Adrenal gland (tissue), 9 donors: ENCODE measurements at regions not wholly inside any gene's neighbourhood (a gene's known extent, or its start where the extent isn't known, plus 50 kb on each side); places are given as distances from the start of the nearest gene placed in this dataset.

Source experiments
- DNase-seq, 7 donors: peaks; one replicate each; pipeline ENCODE4 v3.0.0-alpha.2; 2019 to 2020
- H3K27ac ChIP-seq, 5 donors: fragments of 200-600 bp; sonication (generic) in 4 of 5; 1 replicate in 3 of 5; 2 replicates in 2 of 5; pipeline versions ENCODE4 v1.5.1 to v1.8.0; 2016 to 2020; ENCODE audit warnings: mild to moderate bottlenecking in 1 of 5
- H3K27me3 ChIP-seq: fragments of 200-600 bp; 2 replicates; pipeline ENCODE4 v1.8.0; 2021
- H3K36me3 ChIP-seq, 2 donors: fragments of 200-600 bp; replicated peaks in 1 of 2; 1 replicate in 1 of 2; 2 replicates in 1 of 2; pipeline versions ENCODE4 v1.5.1 to v1.8.0; 2018 to 2022
- H3K4me1 ChIP-seq, 2 donors: fragments of 200-600 bp; replicated peaks in 1 of 2; 1 replicate in 1 of 2; 2 replicates in 1 of 2; pipeline versions ENCODE4 v1.5.1 to v1.8.0; 2018 to 2021
- H3K4me3 ChIP-seq, 4 donors: fragments of 200-600 bp; sonication (generic) in 3 of 4; one replicate each; pipeline ENCODE4 v1.5.1; 2016 to 2018
- H3K9me3 ChIP-seq, 3 donors: fragments of 200-600 bp; sonication (generic) in 1 of 3; replicated peaks in 1 of 3; 1 replicate in 2 of 3; 2 replicates in 1 of 3; pipeline versions ENCODE4 v1.5.1 to v1.8.0; 2016 to 2021
- CTCF ChIP-seq, 6 experiments: fragments of 450-650 bp in 4 of 6; fragments of 200-600 bp in 2 of 6; sonication (generic) in 1 of 6; IDR thresholded peaks; 1 replicate in 5 of 6; 2 replicates in 1 of 6; pipeline versions ENCODE4 v1.5.1 to v1.8.0; 2016 to 2021; ENCODE audit warnings: antibody characterized with exemption in 6 of 6, mild to moderate bottlenecking in 2 of 6, moderate library complexity in 1 of 6
- POLR2A ChIP-seq, 2 donors: fragments of 450-650 bp; IDR thresholded peaks; one replicate each; pipeline ENCODE4 v1.6.1; 2017; ENCODE audit warnings: antibody characterized with exemption in 2 of 2, mild to moderate bottlenecking in 2 of 2, moderate library complexity in 1 of 2
- WGBS, 4 donors: extraction: QIAGEN DNeasy Blood & Tissue Kit in 2 of 4; methylation state at CpG; one replicate each; pipeline versions ENCODE4 v1.1.5 to v1.1.7; 2013 to 2017; 5-methylcytosine and 5-hydroxymethylcytosine counted together
- intact Hi-C, 2 donors: fragments of 100-400 bp; cut with DNase I; formaldehyde crosslinking; loops; one replicate each; pipeline versions ENCODE4 v1.14.1 to v1.15.0; 2022 to 2023
- donor health status: healthy with polysubstance abuse.
- donor health status: Bipolar disorder and iron deficiency.
- donor health status: DM: yes; HTN: yes; CAD: no.
- donor health status: DM: no; HTN: no; CAD: no.
- donor health status: DM: no; HTN: no; CAD: no.

DNA sequence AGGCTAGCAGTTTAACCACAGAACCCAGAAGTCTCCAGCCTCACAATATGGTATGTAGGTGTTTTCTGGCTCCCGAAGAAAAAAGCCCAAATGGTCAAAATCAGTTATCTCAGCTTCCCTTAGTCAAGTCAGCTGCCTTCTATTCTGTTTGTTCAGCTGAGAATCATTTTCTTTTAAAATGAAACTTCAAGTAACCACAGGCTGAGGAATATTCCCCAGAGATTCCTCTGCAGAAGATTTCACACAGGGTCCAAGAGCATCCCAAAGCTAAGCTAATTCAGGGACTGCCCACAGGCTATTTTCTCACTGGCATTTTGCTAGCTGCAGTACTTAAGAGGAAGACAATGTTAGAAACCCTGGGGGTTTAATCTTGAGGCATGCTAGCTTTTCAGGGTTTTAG, 977.0 kb upstream of the CHORDC1 start:
- intact Hi-C loops = no loop called here
- H3K36me3 ChIP-seq = no peaks in the 10 kb centered on the region

DNA sequence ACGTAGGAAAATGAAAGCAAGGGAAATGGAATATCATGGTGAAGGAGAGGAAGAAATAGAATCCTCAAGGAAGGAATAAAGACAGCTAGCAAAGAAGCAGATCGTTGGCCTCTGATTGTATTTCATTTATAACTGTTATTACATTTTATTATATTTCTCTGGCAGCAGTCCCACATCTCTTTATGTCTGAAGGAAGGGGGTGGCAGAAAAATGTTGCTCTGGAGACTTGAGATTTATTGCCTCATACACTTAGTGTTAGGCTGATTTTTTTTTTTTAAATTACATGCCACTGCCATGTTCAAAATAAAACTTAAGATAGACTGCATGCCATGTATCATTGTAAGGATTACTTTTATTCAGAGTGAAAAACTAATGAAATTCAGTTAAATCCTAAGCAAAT, 971.7 kb upstream of the CHORDC1 start:
- Histone ChIP-seq H3K36me3 (no peaks in the 10 kb centered on the region), H3K4me3 (no peak overlapping the region), H3K4me1 (no peaks in the 10 kb centered on the region), H3K9me3 (no peaks in the 10 kb centered on the region), H3K27ac (no peak overlapping the region), H3K27me3 (no peaks in the 10 kb centered on the region)
- 41 to 48% (median 46%) methylated on average over 2 of the region's 2 CpGs for WGBS, 4 donors
- TF ChIP-seq CTCF (IDR thresholded peaks at IDR 0.05) (no peak), POLR2A (IDR thresholded peaks at IDR 0.05) (no peak)
- no peak for DNase-seq
- intact Hi-C loops = no loop called here

More for the DNA sequence above, 977.0 kb upstream of the CHORDC1 start:
- H3K4me3 ChIP-seq = no peak overlapping the region
- H3K27ac ChIP-seq = no peak overlapping the region
- no peaks in the 10 kb centered on the region for H3K27me3 ChIP-seq
- no peak for DNase-seq
- no peaks in the 10 kb centered on the region for H3K4me1 ChIP-seq
- 45 to 76% (median 70%) methylated on average over 1 of the region's 1 CpG for WGBS, 4 donors
- TF ChIP-seq CTCF (IDR thresholded peaks at IDR 0.05) = no peak
- TF ChIP-seq POLR2A (IDR thresholded peaks at IDR 0.05) = no peak
- H3K9me3 ChIP-seq = no peaks in the 10 kb centered on the region

- 87 to 90% (median 88%) methylated on average over 6 of the region's 6 CpGs for WGBS, 4 donors
- no peaks in the 10 kb centered on the region for H3K27me3 ChIP-seq
- intact Hi-C loops = no loop called here
- TF ChIP-seq CTCF (IDR thresholded peaks at IDR 0.05) (no peak), POLR2A (IDR thresholded peaks at IDR 0.05) (no peak)
- H3K4me3 ChIP-seq = no peak overlapping the region
- H3K4me1 ChIP-seq = no peaks in the 10 kb centered on the region
- no peaks in the 10 kb centered on the region for H3K9me3 ChIP-seq
- no peak for DNase-seq
- no peak overlapping the region for H3K27ac ChIP-seq
- H3K36me3 ChIP-seq = no peaks in the 10 kb centered on the region
Measured at GRCh38 chr11:91188484-91188883, 965.6 kb upstream of the CHORDC1 start.

DNA sequence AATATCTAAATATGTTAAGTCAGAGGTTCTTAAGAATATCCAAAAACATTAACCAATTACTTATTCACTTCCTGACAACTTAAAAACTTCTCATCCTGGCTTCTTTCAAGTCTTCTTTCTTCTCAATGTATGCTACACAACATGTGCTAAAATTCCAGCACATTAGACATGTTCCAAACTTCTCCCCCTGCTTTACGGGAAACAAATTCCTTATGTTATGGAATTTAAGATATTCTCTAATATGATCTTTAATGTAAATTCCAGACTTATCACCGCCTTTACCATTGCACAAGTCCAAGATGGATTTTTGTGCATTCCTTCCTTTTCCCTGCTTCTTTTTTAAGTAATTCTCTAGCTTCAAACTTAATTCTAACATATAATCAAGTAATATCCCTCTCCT, 964.5 kb upstream of the CHORDC1 start:
- Histone ChIP-seq H3K27me3 (no peaks in the 10 kb centered on the region), H3K4me1 (no peaks in the 10 kb centered on the region), H3K36me3 (no peaks in the 10 kb centered on the region), H3K4me3 (no peak overlapping the region), H3K27ac (no peak overlapping the region), H3K9me3 (no peaks in the 10 kb centered on the region)
- intact Hi-C loops = no loop called here
- 74 to 86% (median 79%) methylated on average over 2 of the region's 2 CpGs for WGBS, 4 donors
- no peak for DNase-seq
- TF ChIP-seq CTCF (IDR thresholded peaks at IDR 0.05) (no peak), POLR2A (IDR thresholded peaks at IDR 0.05) (no peak)
